Parathyroid adenoma (tissue), 2 donors: ENCODE measurements at regions not wholly inside any gene's neighbourhood (a gene's known extent, or its start where the extent isn't known, plus 50 kb on each side); places are given as distances from the start of the nearest gene placed in this dataset.
"Not testable (repeated sequence)": the region's sequence is repeated elsewhere in the genome, so short reads cannot be mapped to it uniquely, and the experiment has no call there.

Experiments
- H2AFZ ChIP-seq: fragments of 300-600 bp; sonication (generic); one replicate; pipeline ENCODE4 v1.7.0; 2017; ENCODE audit warnings: antibody characterized with exemption, mild to moderate bottlenecking
- H3K27ac ChIP-seq: fragments of 300-600 bp; sonication (generic); one replicate; pipeline ENCODE4 v1.7.0; 2017
- H3K27me3 ChIP-seq: fragments of 300-600 bp; sonication (generic); one replicate; pipeline ENCODE4 v1.7.0; 2017; ENCODE audit warnings: low read length; ENCODE audit not compliant: control insufficient read depth, insufficient read depth
- H3K36me3 ChIP-seq: fragments of 300-600 bp; sonication (generic); one replicate; pipeline ENCODE4 v1.7.0; 2017; ENCODE audit warnings: low read length; ENCODE audit not compliant: control insufficient read depth, insufficient read depth
- H3K4me1 ChIP-seq: fragments of 300-600 bp; sonication (generic); one replicate; pipeline ENCODE4 v1.7.0; 2017; ENCODE audit warnings: control low read depth
- H3K4me2 ChIP-seq: fragments of 300-600 bp; sonication (generic); one replicate; pipeline ENCODE4 v1.7.0; 2017; ENCODE audit warnings: low read length
- H3K4me3 ChIP-seq: fragments of 300-600 bp; sonication (generic); one replicate; pipeline ENCODE4 v1.7.0; 2017; ENCODE audit warnings: low read depth, low read length
- H3K79me2 ChIP-seq: fragments of 300-600 bp; sonication (generic); one replicate; pipeline ENCODE4 v1.7.0; 2017; ENCODE audit warnings: control low read depth
- H3K9ac ChIP-seq: fragments of 300-600 bp; sonication (generic); one replicate; pipeline ENCODE4 v1.7.0; 2017; ENCODE audit warnings: mild to moderate bottlenecking
- H3K9me3 ChIP-seq: fragments of 300-600 bp; sonication (generic); one replicate; pipeline ENCODE4 v1.7.0; 2017; ENCODE audit warnings: low read length; ENCODE audit not compliant: control insufficient read depth
- CTCF ChIP-seq: fragments of 300-600 bp; sonication (generic); IDR thresholded peaks from one replicate; pipeline ENCODE4 v1.7.0; 2017; ENCODE audit warnings: antibody characterized with exemption, mild to moderate bottlenecking
- donor health status: primary hyperparathyroidism.

GRCh38 chr4:18113710-18114331 is 92.3 kb upstream of the LCORL start:
- H2AFZ ChIP-seq, result no peak overlapping the region
- no peak for TF ChIP-seq CTCF
- H3K79me2 ChIP-seq, result no peaks in the 10 kb centered on the region
- no peaks in the 10 kb centered on the region for H3K9me3 ChIP-seq
- H3K4me3 ChIP-seq, result no peak overlapping the region
- H3K4me1 ChIP-seq, result no peaks in the 10 kb centered on the region
- no peaks in the 10 kb centered on the region for H3K27me3 ChIP-seq
- H3K27ac ChIP-seq, result no peak overlapping the region
- no peaks in the 10 kb centered on the region for H3K36me3 ChIP-seq
- H3K4me2 ChIP-seq, result no peak overlapping the region
- no peak overlapping the region for H3K9ac ChIP-seq

GRCh38 chr4:18111081-18111480 is 89.5 kb upstream of the LCORL start:
- Histone ChIP-seq H3K36me3 (no peaks in the 10 kb centered on the region), H3K79me2 (no peaks in the 10 kb centered on the region), H3K27me3 (no peaks in the 10 kb centered on the region), H3K9ac (no peak overlapping the region), H3K4me1 (no peaks in the 10 kb centered on the region), H3K9me3 (no peaks in the 10 kb centered on the region), H3K4me2 (no peak overlapping the region), H3K4me3 (no peak overlapping the region), H3K27ac (no peak overlapping the region), H2AFZ (no peak overlapping the region)
- no peak for TF ChIP-seq CTCF

GRCh38 chr4:18110099-18110498 is 88.5 kb upstream of the LCORL start:
- Histone ChIP-seq H3K4me2 (no peak overlapping the region), H3K27me3 (no peaks in the 10 kb centered on the region), H3K4me1 (no peaks in the 10 kb centered on the region), H3K27ac (no peak overlapping the region), H3K36me3 (no peaks in the 10 kb centered on the region), H3K79me2 (no peaks in the 10 kb centered on the region), H3K9me3 (no peaks in the 10 kb centered on the region), H3K4me3 (no peak overlapping the region), H2AFZ (no peak overlapping the region), H3K9ac (no peak overlapping the region)
- TF ChIP-seq CTCF, result no peak

- no peak overlapping the region for H2AFZ ChIP-seq
- H3K4me2 ChIP-seq, result no peak overlapping the region
- H3K36me3 ChIP-seq, result no peaks in the 10 kb centered on the region
- no peak for TF ChIP-seq CTCF
- H3K9me3 ChIP-seq, result no peaks in the 10 kb centered on the region
- no peaks in the 10 kb centered on the region for H3K79me2 ChIP-seq
- H3K4me1 ChIP-seq, result no peaks in the 10 kb centered on the region
- no peak overlapping the region for H3K27ac ChIP-seq
- H3K9ac ChIP-seq, result no peak overlapping the region
- H3K27me3 ChIP-seq, result no peaks in the 10 kb centered on the region
- no peak overlapping the region for H3K4me3 ChIP-seq
These were observed 88.1 kb upstream of the LCORL start for GRCh38 chr4:18109676-18110075.

- H3K79me2 ChIP-seq, H3K4me2 ChIP-seq, H3K36me3 ChIP-seq: not testable (repeated sequence)
These were observed 86.4 kb upstream of the LCORL start for GRCh38 chr4:18107848-18108528.

More at GRCh38 chr4:18107848-18108528, 86.4 kb upstream of the LCORL start:
- not testable (repeated sequence) for H3K9me3 ChIP-seq, H2AFZ ChIP-seq, H3K27ac ChIP-seq, H3K9ac ChIP-seq, H3K4me1 ChIP-seq, H3K4me3 ChIP-seq, H3K27me3 ChIP-seq
